Stimulated activated naive B cell treated with anti-CD40 and anti-IgM and Interleukin-4, amounts not matched to agents 10 μg/mL and 1 μg/mL and 100 μg/mL, for 72 hours (primary cell): ENCODE measurements at regions not wholly inside any gene's neighbourhood (a gene's known extent, or its start where the extent isn't known, plus 50 kb on each side); places are given as distances from the start of the nearest gene placed in this dataset.
"Not testable (repeated sequence)": the region's sequence is repeated elsewhere in the genome, so short reads cannot be mapped to it uniquely, and the experiment has no call there.

Experiments used
- ATAC-seq, 2 donors: fragments of 150-1000 bp; cut with Tn5 transposase; replicated peaks; 2 replicates each; pipeline ENCODE4 v1.10.0; 2021; ENCODE audit warnings: moderate library complexity in 1 of 2
- DNase-seq: peaks from one replicate; pipeline ENCODE4 v3.0.0; 2021
- H3K27ac Mint-ChIP-seq: one replicate; pipeline ENCODE4 v1.8.0; 2022; ENCODE audit warnings: mild to moderate bottlenecking, mixed read lengths
- H3K27me3 Mint-ChIP-seq, 2 donors: one replicate each; pipeline ENCODE4 v1.8.0; 2022; ENCODE audit warnings: mixed read lengths in 2 of 2
- H3K36me3 Mint-ChIP-seq, 2 donors: one replicate each; pipeline ENCODE4 v1.8.0; 2022; ENCODE audit warnings: mixed read lengths in 2 of 2, mild to moderate bottlenecking in 1 of 2
- H3K4me1 Mint-ChIP-seq, 2 donors: one replicate each; pipeline ENCODE4 v1.8.0; 2022; ENCODE audit warnings: mixed read lengths in 2 of 2, mild to moderate bottlenecking in 1 of 2
- H3K4me3 Mint-ChIP-seq, 2 donors: one replicate each; pipeline ENCODE4 v1.8.0; 2022; ENCODE audit warnings: mild to moderate bottlenecking in 2 of 2, mixed read lengths in 2 of 2, moderate library complexity in 1 of 2
- H3K9me3 Mint-ChIP-seq, 2 donors: one replicate each; pipeline ENCODE4 v1.8.0; 2022; ENCODE audit warnings: mixed read lengths in 2 of 2, mild to moderate bottlenecking in 1 of 2

- not testable (repeated sequence) for DNase-seq, H3K4me1 Mint-ChIP-seq, H3K27ac Mint-ChIP-seq, H3K4me3 Mint-ChIP-seq, H3K27me3 Mint-ChIP-seq, H3K36me3 Mint-ChIP-seq, H3K9me3 Mint-ChIP-seq
- peak; percentile 39 to 62 for ATAC-seq
Observed at GRCh38 chr16:22572331-22573224, 61.9 kb downstream of the NPIPB5 start.

GRCh38 chr16:22573225-22573530 is 62.5 kb downstream of the NPIPB5 start:
- DNase-seq, H3K9me3 Mint-ChIP-seq, H3K4me3 Mint-ChIP-seq, H3K36me3 Mint-ChIP-seq, H3K4me1 Mint-ChIP-seq, H3K27me3 Mint-ChIP-seq, H3K27ac Mint-ChIP-seq: not testable (repeated sequence)
- ATAC-seq = peak; percentile 88 to 92

- peaks cover 10 to 15% of the 10 kb centered on the region in 2 donors for H3K27me3 Mint-ChIP-seq
- not testable (repeated sequence) for DNase-seq, H3K4me1 Mint-ChIP-seq, H3K36me3 Mint-ChIP-seq, H3K9me3 Mint-ChIP-seq, H3K27ac Mint-ChIP-seq, H3K4me3 Mint-ChIP-seq, ATAC-seq
Observed at GRCh38 chr16:22576506-22576905, 65.8 kb downstream of the NPIPB5 start.

- H3K4me1 Mint-ChIP-seq, H3K36me3 Mint-ChIP-seq, ATAC-seq, DNase-seq, H3K4me3 Mint-ChIP-seq, H3K9me3 Mint-ChIP-seq, H3K27ac Mint-ChIP-seq: not testable (repeated sequence)
- peaks cover 10% of the 10 kb centered on the region in 2 donors for H3K27me3 Mint-ChIP-seq
Observed at GRCh38 chr16:22583195-22583594, 72.5 kb downstream of the NPIPB5 start.

GRCh38 chr16:22584459-22584858 is 73.8 kb downstream of the NPIPB5 start:
- not testable (repeated sequence) for H3K4me1 Mint-ChIP-seq, H3K4me3 Mint-ChIP-seq, ATAC-seq, H3K9me3 Mint-ChIP-seq, H3K36me3 Mint-ChIP-seq, DNase-seq, H3K27me3 Mint-ChIP-seq, H3K27ac Mint-ChIP-seq

- not testable (repeated sequence) for ATAC-seq, H3K36me3 Mint-ChIP-seq, H3K27ac Mint-ChIP-seq, H3K27me3 Mint-ChIP-seq, H3K4me1 Mint-ChIP-seq, H3K4me3 Mint-ChIP-seq, H3K9me3 Mint-ChIP-seq, DNase-seq
Observed at GRCh38 chr16:22584941-22585340, 74.2 kb downstream of the NPIPB5 start.

GRCh38 chr16:22585431-22585830 is 74.7 kb downstream of the NPIPB5 start:
- not testable (repeated sequence) for DNase-seq, H3K36me3 Mint-ChIP-seq, H3K4me3 Mint-ChIP-seq, H3K4me1 Mint-ChIP-seq, H3K27me3 Mint-ChIP-seq, ATAC-seq, H3K9me3 Mint-ChIP-seq, H3K27ac Mint-ChIP-seq

GRCh38 chr16:22586732-22587131 is 76.0 kb downstream of the NPIPB5 start:
- not testable (repeated sequence) for H3K27ac Mint-ChIP-seq, H3K27me3 Mint-ChIP-seq, H3K4me3 Mint-ChIP-seq, H3K9me3 Mint-ChIP-seq, H3K36me3 Mint-ChIP-seq, DNase-seq, H3K4me1 Mint-ChIP-seq
- ATAC-seq = peak; percentile 75 to 91

GRCh38 chr16:22589757-22590156 is 79.1 kb downstream of the NPIPB5 start:
- not testable (repeated sequence) for H3K9me3 Mint-ChIP-seq, H3K4me1 Mint-ChIP-seq, H3K27ac Mint-ChIP-seq, DNase-seq, H3K27me3 Mint-ChIP-seq, ATAC-seq, H3K36me3 Mint-ChIP-seq, H3K4me3 Mint-ChIP-seq

- ATAC-seq, H3K27me3 Mint-ChIP-seq, H3K9me3 Mint-ChIP-seq, H3K4me3 Mint-ChIP-seq, DNase-seq, H3K27ac Mint-ChIP-seq, H3K4me1 Mint-ChIP-seq, H3K36me3 Mint-ChIP-seq: not testable (repeated sequence)
Observed at GRCh38 chr16:22596445-22597045, 85.9 kb downstream of the NPIPB5 start.

GRCh38 chr16:22603744-22604143 is 93.1 kb downstream of the NPIPB5 start:
- H3K4me3 Mint-ChIP-seq, H3K9me3 Mint-ChIP-seq, ATAC-seq, H3K4me1 Mint-ChIP-seq, H3K27me3 Mint-ChIP-seq, H3K27ac Mint-ChIP-seq, DNase-seq, H3K36me3 Mint-ChIP-seq: not testable (repeated sequence)

GRCh38 chr16:22606619-22607018 is 95.9 kb downstream of the NPIPB5 start:
- H3K4me1 Mint-ChIP-seq, H3K36me3 Mint-ChIP-seq, H3K27me3 Mint-ChIP-seq, H3K9me3 Mint-ChIP-seq, DNase-seq, H3K4me3 Mint-ChIP-seq, H3K27ac Mint-ChIP-seq: not testable (repeated sequence)
- peak; percentile 96 to 97 for ATAC-seq

GRCh38 chr16:22609798-22610197 is 99.1 kb downstream of the NPIPB5 start:
- not testable (repeated sequence) for DNase-seq, H3K9me3 Mint-ChIP-seq, H3K27ac Mint-ChIP-seq, H3K4me3 Mint-ChIP-seq, H3K36me3 Mint-ChIP-seq, H3K4me1 Mint-ChIP-seq, ATAC-seq
- H3K27me3 Mint-ChIP-seq = peaks cover 8 to 10% of the 10 kb centered on the region in 2 donors

GRCh38 chr16:22611128-22611527 is 100.4 kb downstream of the NPIPB5 start:
- H3K4me3 Mint-ChIP-seq, H3K36me3 Mint-ChIP-seq, DNase-seq, H3K27ac Mint-ChIP-seq, H3K4me1 Mint-ChIP-seq, ATAC-seq, H3K9me3 Mint-ChIP-seq: not testable (repeated sequence)
- peaks cover 11 to 22% of the 10 kb centered on the region in 2 donors for H3K27me3 Mint-ChIP-seq

- Mint-ChIP-seq H3K36me3 (no peaks in the 10 kb centered on the region), H3K4me1 (peaks cover 0 to 2% of the 10 kb centered on the region in 2 donors), H3K4me3 (no peak overlapping the region), H3K9me3 (peaks cover 4% of the 10 kb centered on the region in 2 donors), H3K27me3 (peaks cover 19 to 47% of the 10 kb centered on the region in 2 donors), H3K27ac (no peak overlapping the region)
- ATAC-seq = no peak
- no peak for DNase-seq
Observed at GRCh38 chr16:22614271-22614947, 103.7 kb downstream of the NPIPB5 start.
